Hepatocyte (in vitro differentiated cells): ENCODE measurements at regions not wholly inside any gene's neighbourhood (a gene's known extent, or its start where the extent isn't known, plus 50 kb on each side); places are given as distances from the start of the nearest gene placed in this dataset.

ENCODE experiments used
- DNase-seq: peaks from one replicate; pipeline ENCODE4 v3.0.0-alpha.2; 2016; ENCODE audit warnings: low spot score
- H2AFZ ChIP-seq: fragments of 200-600 bp; sonication (generic); 2 replicates; pipeline ENCODE4 v1.6.0; 2016; ENCODE audit warnings: antibody characterized with exemption, mild to moderate bottlenecking
- H3K27ac ChIP-seq: fragments of 200-600 bp; sonication (generic); 2 replicates; pipeline ENCODE4 v1.5.1; 2016; ENCODE audit warnings: mild to moderate bottlenecking
- H3K27me3 ChIP-seq: fragments of 200-600 bp; sonication (generic); 2 replicates; pipeline ENCODE4 v1.6.1; 2016
- H3K36me3 ChIP-seq: fragments of 200-600 bp; sonication (generic); replicated peaks from 2 replicates; pipeline ENCODE4 v1.5.1; 2016; ENCODE audit warnings: low read depth; ENCODE audit not compliant: insufficient read depth
- H3K4me1 ChIP-seq: fragments of 200-600 bp; sonication (generic); 2 replicates; pipeline ENCODE4 v1.5.1; 2016; ENCODE audit warnings: mild to moderate bottlenecking, moderate library complexity; ENCODE audit not compliant: insufficient read depth
- H3K4me2 ChIP-seq: fragments of 200-600 bp; sonication (generic); 2 replicates; pipeline ENCODE4 v1.6.0; 2016
- H3K4me3 ChIP-seq: fragments of 200-600 bp; sonication (generic); 2 replicates; pipeline ENCODE4 v1.5.1; 2016; ENCODE audit warnings: mild to moderate bottlenecking
- H3K79me2 ChIP-seq: fragments of 200-600 bp; sonication (generic); 2 replicates; pipeline ENCODE4 v1.6.0; 2017; ENCODE audit warnings: mild to moderate bottlenecking
- H3K9me2 ChIP-seq: fragments of 200-600 bp; sonication (generic); replicated peaks from 2 replicates; pipeline ENCODE4 v1.6.0; 2017; ENCODE audit warnings: mild to moderate bottlenecking; ENCODE audit not compliant: insufficient read depth
- H3K9me3 ChIP-seq: fragments of 200-600 bp; sonication (generic); 2 replicates; pipeline ENCODE4 v1.5.1; 2016; ENCODE audit warnings: low read depth, mild to moderate bottlenecking
- H4K20me1 ChIP-seq: fragments of 200-600 bp; sonication (generic); 2 replicates; pipeline ENCODE4 v1.6.0; 2016; ENCODE audit warnings: mild to moderate bottlenecking; ENCODE audit not compliant: insufficient read depth, poor library complexity, severe bottlenecking
- EZH2 ChIP-seq: fragments of 200-600 bp; sonication (generic); IDR thresholded peaks from 2 replicates; pipeline ENCODE4 v1.6.1; 2016; ENCODE audit warnings: antibody characterized with exemption, mild to moderate bottlenecking, borderline replicate concordance
- EZH2phosphoT487 ChIP-seq: fragments of 200-600 bp; sonication (generic); IDR thresholded peaks from one replicate; pipeline ENCODE4 v1.6.1; 2018; ENCODE audit warnings: antibody characterized with exemption, mild to moderate bottlenecking, low read depth, moderate library complexity; ENCODE audit not compliant: unreplicated experiment, severe bottlenecking
- WGBS: methylation state at CpG from one replicate; pipeline ENCODE4 v1.1.6; 2016; ENCODE audit warnings: low lambda C conversion rate; ENCODE audit errors: missing lambda C conversion rate; 5-methylcytosine and 5-hydroxymethylcytosine counted together
- TF ChIP-seq, protein P1 (sequence below): fragments of 200-600 bp; sonication (generic); IDR thresholded peaks from 2 replicates; pipeline ENCODE4 v1.5.1; 2016; ENCODE audit warnings: antibody characterized with exemption, mild to moderate bottlenecking; ENCODE audit not compliant: poor library complexity

DNA sequence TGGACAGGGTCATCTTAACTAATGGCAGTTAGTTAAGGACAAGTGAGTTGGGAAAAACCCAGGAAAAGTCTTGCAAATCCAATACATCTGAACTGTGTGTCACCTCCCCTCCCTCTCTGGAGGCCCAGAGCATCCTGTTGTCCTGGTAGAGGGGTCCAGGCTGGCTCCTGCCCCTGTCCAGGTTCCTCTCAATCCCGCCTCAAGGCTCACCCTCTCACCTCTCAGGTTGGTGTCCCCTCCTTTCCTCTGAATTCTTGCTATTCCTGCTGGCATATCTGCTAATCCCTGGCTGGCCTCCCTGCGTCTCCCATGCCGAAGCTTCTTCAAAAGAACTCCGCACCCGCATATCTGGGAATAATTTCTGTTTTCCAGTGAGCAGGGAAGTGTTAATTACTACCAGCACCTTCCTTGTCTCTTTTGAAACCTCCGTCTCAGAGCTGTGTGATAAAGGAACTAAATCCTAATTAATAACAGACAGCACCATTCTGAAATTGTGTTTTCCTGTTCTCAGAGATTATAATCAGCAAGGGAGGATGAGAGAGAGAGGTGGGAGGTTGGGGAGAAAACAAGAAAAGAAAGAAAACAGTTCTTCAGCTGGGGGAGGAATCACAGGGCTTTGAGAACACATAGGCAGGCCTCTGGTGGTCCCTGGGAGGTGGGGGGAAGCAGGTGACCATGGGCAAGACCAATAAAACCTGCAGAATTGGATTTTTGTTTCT lies 568.0 kb downstream of the PTPRU start:
- TF ChIP-seq EZH2: no peak
- TF ChIP-seq, protein P1, sequence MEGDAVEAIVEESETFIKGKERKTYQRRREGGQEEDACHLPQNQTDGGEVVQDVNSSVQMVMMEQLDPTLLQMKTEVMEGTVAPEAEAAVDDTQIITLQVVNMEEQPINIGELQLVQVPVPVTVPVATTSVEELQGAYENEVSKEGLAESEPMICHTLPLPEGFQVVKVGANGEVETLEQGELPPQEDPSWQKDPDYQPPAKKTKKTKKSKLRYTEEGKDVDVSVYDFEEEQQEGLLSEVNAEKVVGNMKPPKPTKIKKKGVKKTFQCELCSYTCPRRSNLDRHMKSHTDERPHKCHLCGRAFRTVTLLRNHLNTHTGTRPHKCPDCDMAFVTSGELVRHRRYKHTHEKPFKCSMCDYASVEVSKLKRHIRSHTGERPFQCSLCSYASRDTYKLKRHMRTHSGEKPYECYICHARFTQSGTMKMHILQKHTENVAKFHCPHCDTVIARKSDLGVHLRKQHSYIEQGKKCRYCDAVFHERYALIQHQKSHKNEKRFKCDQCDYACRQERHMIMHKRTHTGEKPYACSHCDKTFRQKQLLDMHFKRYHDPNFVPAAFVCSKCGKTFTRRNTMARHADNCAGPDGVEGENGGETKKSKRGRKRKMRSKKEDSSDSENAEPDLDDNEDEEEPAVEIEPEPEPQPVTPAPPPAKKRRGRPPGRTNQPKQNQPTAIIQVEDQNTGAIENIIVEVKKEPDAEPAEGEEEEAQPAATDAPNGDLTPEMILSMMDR: no peak
- TF ChIP-seq EZH2phosphoT487: no peak
- Histone ChIP-seq H3K27me3 (peaks cover 6% of the 10 kb centered on the region), H2AFZ (no peak overlapping the region), H3K36me3 (no peaks in the 10 kb centered on the region), H4K20me1 (no peaks in the 10 kb centered on the region), H3K9me3 (no peaks in the 10 kb centered on the region), H3K9me2 (no peaks in the 10 kb centered on the region), H3K27ac (no peak overlapping the region), H3K4me1 (no peaks in the 10 kb centered on the region), H3K79me2 (no peaks in the 10 kb centered on the region), H3K4me3 (no peak overlapping the region), H3K4me2 (no peak overlapping the region)
- no peak for DNase-seq
- WGBS: 59% methylated on average over 6 of the region's 6 CpGs

DNA sequence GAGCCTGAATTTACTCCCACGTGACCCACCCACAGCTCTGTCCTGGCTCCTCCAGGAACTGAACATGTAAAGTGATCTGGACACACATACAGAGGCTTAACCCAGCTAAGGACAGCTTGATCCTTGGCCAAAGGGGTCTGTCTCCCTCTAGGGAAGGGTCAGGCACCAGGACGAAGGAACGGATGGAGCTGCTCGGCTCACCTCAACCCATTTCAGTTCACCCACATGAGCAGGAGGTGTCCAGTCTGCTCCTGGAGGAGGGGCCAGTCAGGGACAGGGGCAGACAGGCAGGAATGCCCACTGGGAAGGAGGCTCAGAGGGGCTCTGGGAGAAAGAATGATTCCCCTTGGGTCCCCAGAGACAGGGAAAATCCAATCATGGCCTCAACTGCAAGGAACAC lies 567.2 kb downstream of the PTPRU start:
- Histone ChIP-seq H3K36me3 (no peaks in the 10 kb centered on the region), H3K27me3 (peaks cover 6% of the 10 kb centered on the region), H4K20me1 (no peaks in the 10 kb centered on the region), H2AFZ (no peak overlapping the region), H3K9me3 (no peaks in the 10 kb centered on the region), H3K27ac (no peak overlapping the region), H3K9me2 (no peaks in the 10 kb centered on the region), H3K79me2 (no peaks in the 10 kb centered on the region), H3K4me2 (no peak overlapping the region), H3K4me1 (no peaks in the 10 kb centered on the region), H3K4me3 (no peak overlapping the region)
- DNase-seq: no peak
- 81% methylated on average over 4 of the region's 4 CpGs for WGBS
- TF ChIP-seq EZH2 (no peak), EZH2phosphoT487 (no peak)
- TF ChIP-seq, protein P1: no peak

DNA sequence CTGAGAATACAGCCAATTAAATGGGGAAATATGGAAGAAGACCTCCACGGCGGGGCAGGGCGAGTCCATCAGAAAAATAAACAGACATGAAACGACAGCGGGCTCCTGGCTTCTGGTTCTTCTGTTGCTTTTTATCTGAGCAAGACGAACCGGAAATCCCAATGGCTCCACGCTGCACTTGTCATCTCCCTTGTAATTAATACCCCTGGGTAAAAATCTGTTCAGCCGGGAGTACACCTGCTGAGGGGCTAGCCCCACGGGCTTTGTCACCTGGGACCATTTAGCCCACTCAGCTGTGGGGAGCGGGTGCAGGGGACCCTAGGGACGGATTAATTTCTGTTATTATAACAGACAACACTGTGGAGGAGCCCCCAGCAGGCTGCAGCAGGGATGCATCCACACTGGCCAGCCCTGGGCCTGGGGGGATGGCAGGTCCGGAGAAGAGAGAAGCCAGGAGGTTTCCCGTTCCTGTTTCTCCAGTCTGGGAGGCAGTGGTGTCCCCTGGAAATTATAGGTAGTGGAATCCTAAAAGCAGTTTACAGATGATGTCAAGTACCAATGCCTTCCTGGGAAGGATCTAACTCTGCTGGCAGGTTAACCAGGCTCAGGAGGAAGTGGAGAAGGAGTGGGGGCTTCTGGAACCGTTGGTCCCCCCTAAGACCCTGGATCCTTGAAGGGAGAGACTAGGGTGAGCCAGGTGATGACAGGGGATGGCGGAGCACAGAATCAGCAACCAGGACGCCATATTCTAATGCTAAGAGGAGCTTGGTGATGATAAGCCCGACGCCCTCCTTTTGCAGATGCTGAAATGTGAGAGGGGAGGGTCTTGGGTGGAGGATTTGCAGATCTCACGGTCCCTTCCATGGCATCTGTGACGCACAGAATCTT lies 566.1 kb downstream of the PTPRU start:
- H3K79me2 ChIP-seq: no peaks in the 10 kb centered on the region
- WGBS: 75% methylated on average over 21 of the region's 21 CpGs
- H3K9me3 ChIP-seq: no peaks in the 10 kb centered on the region
- H3K4me2 ChIP-seq: no peak overlapping the region
- no peaks in the 10 kb centered on the region for H4K20me1 ChIP-seq
- H3K4me1 ChIP-seq: no peaks in the 10 kb centered on the region
- H2AFZ ChIP-seq: no peak overlapping the region
- no peak for DNase-seq
- H3K36me3 ChIP-seq: no peaks in the 10 kb centered on the region
- no peak overlapping the region for H3K27ac ChIP-seq
- peaks cover 6% of the 10 kb centered on the region for H3K27me3 ChIP-seq
- no peaks in the 10 kb centered on the region for H3K9me2 ChIP-seq
- H3K4me3 ChIP-seq: no peak overlapping the region
- TF ChIP-seq EZH2phosphoT487 (no peak), EZH2 (no peak)
- TF ChIP-seq, protein P1: no peak
